GM21367 (cell line): ENCODE measurements at regions not wholly inside any gene's neighbourhood (a gene's known extent, or its start where the extent isn't known, plus 50 kb on each side); places are given as distances from the start of the nearest gene placed in this dataset.
"Not testable (repeated sequence)": the region's sequence is repeated elsewhere in the genome, so short reads cannot be mapped to it uniquely, and the experiment has no call there.

Source experiments
- ATAC-seq: cut with Tn5 transposase; IDR thresholded peaks from one replicate; pipeline ENCODE4 v1.9.1; 2021; ENCODE audit not compliant: unreplicated experiment

DNA sequence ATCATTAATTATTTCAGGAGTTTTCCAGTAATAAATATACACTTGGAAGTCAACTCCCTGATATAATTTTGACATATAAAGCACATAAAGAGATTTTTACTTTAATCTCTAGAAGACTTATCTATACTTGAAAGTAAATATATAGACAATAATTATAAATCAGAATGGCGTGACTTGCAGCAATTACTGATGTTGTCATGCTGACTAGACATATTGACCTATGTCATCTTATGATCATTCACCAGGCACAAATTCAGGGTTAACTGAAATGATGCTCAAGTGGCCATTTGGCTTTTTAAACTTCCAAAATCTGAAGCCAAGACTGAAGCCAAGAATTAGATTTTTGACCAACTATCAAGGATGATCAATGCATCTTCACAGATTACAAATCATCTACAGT is 192.2 kb downstream of the MCHR2 start:
- ATAC-seq = no peak

DNA sequence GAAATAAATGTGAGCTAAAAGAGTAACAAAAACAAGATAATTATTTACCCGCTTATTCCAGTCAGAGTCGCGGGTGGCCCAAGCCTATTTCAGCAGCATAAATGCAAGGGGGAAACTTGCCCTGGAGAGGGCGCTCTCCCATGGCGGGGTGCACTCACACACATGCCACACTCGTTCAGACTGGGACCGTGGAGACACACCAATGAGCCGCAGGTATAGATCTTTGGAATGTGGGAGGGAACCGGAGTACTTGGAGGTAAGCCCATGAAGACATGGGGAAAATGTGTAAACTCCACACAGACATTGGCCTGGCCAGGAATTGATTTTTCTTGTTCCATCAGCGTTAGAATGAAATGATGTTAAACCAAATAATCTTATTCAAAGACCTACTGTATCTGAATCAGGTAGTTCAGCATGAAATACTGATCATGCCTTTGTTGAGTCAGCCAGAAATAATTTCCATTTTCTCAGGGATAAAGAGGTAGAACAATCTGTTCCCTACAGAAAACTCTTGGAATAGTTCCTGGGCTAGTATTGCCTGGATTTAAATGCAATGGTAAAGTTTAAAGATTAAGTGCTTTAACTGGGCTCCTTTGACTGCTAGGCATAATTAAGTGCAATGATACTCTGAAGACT is 191.5 kb downstream of the MCHR2 start:
- no peak for ATAC-seq

DNA sequence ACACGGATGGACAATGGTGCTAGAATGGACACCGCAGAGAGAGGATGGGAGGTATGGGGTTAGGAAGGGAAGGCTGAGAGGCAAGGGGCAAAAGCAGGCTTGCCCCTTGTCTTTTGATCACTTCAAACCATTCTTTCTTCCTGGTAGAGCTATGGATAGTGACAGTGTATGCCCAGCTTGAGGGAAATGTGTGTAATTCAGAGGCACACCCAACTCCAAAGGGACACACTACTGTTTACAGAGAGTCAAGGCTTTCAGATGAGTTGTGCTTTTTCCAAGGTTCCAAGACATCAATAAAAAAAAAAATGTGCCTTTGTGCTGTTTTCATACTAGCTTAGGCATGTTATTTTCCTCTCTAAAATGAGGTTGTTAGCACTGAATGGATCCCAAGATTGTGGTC is 185.0 kb downstream of the MCHR2 start:
- no peak for ATAC-seq

DNA sequence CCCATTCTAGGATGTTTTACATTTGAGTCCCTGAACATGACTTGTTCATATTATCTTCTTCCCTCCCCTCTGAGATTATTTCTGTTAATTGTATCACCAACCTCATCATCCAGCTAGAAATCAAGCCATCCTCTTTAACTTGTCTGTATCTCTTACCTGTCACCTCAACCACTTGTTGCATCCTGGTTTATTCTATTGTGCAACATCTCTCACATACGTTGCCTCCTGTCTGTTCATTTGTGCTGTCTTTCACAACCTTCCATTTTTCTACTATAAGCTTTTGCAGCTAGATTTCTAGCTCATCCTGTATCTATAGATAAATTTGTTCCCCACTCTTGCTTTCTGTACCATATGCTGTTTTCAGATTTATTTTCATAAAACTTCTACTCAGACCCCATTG is 183.7 kb downstream of the MCHR2 start:
- no peak for ATAC-seq

DNA sequence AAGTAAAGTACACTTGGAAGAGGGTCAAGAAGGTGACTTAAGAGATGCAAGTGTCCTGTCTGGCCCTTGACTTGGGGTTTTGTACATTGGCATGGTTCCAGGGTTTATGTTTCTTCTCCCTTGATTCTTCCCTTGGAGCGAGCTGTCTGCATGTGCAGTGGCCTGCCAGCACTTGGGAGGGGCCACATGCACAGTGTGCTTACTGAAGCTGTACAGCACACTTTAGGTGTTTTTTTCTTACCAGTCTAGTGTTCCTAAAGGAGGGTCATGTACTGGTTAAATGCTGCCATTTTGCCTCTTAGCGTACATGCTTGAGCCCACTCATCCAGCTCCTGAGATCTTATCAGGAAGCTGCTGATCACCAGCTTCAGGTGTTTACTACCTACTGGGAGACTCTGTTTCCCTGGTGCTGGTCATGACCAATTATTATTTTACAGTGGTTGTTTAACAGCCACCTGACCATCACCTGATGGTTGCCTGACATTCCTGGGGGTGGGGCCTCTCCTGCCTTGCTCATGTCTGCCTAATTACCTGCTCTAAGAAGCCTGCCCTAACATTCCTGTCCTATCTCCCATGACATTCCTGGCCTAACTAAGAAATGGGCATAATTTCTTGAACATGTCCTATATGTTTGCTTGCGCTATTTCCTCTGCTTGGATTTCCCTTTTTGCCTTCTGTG is 182.9 kb downstream of the MCHR2 start:
- ATAC-seq = no peak

DNA sequence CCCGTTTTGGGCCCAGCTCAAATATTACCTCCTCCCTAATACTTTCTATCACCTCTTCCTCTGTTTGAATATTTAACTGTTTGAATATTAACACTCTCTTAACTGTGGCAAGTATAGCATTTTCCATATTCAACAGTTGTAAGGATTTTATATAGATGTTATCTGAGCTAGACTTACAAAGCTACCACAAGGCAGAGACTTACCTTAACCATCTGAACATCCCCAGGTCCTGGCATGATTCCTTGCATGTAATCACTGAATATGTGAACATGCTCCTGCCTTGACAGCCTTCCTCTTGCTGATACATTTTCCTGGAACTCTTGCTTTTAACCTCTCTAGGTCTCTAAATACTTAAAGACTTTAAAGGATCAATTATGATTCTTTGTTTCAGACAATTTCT is 182.4 kb downstream of the MCHR2 start:
- no peak for ATAC-seq

DNA sequence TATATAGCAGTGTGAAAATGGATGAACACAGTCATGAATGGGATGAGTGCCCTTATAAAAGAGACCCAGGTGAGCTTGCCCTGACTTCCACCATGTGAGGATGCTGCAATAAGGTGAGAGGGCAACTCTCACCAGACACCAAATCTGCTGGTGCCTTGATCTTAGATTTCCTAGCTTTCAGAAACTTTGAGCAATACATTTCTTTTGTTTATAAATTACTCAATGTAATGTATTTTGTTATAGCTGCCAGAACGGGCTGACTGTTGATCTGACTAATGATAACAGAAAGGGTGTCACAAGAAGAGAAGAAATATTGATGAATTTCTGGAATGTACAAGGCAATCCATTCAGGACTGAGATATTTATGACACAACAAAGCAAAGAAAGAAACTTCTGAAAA is 180.5 kb downstream of the MCHR2 start:
- no peak for ATAC-seq

DNA sequence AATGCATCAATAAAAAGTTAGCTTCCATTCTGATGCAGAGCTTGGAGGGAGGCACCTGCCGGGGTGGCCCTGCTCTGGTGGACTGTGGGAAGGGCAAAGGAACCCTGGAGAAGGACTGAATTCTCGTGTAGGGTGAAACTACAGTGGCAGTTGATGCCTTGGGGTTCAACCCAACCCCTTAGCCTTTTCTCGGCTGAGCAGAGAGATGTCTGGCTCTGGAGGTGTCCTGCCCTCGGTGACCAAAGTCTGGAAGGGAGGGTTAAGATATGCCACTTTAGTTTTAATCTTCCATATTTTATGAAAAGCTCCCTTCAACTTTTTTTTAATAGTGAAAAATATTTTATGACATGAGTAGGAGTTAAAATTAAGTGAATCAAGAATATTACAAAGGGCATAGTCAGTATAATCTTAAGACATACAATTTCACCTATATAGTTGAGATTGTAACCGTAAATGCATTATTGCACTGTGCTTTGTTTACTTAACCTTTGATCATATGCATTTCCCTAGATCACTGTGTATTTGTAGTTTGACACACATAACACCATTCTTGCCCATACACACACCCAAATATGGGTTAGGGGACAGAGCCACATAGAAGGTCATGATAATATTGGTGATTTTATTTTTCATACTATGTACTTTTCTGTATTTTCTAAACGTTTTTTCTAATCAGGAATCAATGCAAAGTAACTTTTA is 179.6 kb downstream of the MCHR2 start:
- no peak for ATAC-seq

DNA sequence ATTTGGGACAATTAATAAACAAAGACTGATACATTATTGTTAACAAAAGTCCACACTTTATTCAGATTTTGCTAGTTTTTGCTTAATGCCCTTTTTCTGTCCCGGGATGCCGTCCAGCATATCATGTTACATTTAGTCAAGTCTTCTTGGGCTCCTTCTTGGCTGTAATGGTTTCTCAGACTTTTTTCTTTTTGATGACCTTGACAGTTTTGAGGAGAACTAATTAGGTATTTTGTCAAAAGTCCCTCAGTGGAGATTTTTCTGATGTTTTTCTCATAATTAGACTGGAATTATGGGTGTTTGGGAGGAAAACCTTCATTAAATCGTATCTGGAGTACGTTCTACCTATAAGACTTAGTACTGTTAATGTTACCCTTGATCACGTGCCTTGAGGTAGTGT is 177.2 kb downstream of the MCHR2 start:
- no peak for ATAC-seq

DNA sequence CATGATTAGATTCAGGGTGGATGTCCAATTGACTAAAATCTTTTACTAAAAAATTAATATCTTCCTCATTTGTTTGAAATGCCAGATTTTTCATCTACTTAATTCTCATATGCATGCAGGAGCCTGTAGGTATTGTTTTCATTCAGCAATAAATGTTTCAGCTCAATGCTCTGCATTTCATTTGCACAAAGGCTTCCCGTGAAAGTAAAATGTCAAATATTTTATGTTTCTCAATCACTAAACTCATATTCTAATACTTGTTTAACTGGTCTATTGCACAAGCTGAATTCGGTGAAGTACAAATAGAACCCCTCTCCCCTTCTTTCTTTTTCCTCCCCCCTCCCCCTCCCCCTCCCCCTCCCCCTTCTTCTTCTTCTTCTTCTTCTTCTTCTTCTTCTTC is 175.9 kb downstream of the MCHR2 start:
- ATAC-seq = no peak

DNA sequence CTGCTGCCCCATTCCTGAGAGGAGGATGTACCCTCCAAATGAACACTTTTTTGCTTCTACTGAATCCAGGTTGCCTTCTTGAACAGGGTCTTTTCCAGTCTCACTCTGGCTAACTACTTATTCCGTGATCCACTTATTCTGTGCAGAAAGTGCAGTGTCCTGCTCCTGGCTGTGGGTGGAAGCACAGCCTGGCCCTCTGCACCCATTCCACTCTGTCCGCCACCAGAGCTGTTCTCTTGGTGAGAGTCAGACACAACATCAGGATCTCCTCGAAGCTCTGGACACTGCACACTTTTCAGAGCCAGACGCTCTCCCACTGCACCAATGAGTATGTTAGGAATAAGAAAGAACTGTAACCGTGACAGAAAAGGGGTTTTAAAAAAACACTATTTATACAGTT is 174.2 kb downstream of the MCHR2 start:
- ATAC-seq = no peak

DNA sequence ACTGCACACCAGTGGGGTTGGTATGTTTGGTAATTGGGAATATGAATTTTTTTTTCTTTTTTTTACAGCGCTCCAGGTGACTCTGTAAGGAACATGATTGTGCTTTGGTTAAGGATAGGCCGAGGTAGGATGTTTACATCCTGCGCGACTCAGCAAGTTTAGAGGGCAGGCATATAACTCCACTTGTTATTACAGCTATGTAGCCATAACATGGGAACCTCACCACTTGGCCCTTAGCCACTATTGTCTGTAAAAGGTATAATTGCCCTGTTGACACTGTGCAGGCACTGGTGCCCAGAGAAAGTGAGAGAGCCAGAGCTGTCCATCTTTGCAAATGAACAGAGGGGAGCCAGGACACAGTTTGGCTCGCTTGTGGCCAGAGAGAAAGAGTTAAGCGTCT is 172.9 kb downstream of the MCHR2 start:
- ATAC-seq = no peak

DNA sequence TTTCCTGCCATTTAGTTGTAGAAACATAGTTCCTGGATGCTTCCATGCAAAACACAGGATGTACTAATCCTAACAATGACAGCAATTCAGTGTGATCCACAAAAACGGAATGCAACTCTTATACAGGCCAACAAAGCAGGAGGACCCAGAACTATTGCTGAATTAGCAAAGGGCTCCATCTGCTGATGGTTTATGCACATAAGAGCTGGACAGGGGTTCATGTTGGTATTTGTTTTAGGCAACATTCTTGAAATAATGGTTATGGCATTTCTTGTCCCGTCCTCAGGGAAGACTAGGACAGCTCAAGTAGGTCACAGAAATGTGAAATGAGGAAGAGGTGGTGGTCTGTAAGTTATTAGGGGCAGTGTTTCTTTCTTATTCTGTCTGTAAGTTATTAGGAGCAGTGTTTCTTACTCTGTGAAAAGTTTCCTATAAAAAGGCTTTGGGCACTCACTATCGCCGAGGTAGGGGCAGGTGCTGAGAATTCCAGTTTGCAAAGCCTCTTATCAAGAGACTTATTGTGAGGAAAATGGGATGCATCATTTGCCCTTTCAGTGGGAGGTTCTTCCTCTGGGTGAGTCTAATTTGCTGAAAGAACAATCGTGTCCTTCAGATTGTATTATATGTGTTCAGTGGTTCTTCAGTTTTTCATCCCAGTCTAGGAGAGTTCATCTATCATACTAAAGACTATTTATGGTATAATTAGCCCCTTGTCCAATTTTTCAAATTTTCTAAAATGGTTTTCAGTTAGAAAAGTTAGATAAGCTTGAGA is 171.1 kb downstream of the MCHR2 start:
- ATAC-seq = peak; percentile 91

DNA sequence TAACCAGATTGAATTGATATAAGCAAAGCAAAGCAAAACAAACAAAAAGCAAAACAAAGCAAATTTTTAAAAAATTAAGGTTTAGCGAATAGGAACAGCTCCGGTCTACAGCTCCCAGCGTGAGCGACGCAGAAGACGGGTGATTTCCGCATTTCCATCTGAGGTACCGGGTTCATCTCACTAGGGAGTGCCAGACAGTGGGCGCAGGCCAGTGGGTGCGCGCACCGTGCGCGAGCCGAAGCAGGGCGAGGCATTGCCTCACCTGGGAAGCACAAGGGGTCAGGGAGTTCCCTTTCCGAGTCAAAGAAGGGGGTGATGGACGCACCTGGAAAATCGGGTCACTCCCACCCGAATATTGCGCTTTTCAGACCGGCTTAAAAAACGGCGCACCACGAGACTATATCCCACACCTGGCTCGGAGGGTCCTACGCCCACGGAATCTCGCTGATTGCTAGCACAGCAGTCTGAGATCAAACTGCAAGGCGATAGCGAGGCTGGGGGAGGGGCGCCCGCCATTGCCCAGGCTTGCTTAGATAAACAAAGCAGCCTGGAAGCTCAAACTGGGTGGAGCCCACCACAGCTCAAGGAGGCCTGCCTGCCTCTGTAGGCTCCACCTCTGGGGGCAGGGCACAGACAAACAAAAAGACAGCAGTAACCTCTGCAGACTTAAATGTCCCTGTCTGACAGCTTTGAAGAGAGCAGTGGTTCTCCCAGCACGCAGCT is 170.3 kb downstream of the MCHR2 start:
- ATAC-seq = not testable (repeated sequence)

DNA sequence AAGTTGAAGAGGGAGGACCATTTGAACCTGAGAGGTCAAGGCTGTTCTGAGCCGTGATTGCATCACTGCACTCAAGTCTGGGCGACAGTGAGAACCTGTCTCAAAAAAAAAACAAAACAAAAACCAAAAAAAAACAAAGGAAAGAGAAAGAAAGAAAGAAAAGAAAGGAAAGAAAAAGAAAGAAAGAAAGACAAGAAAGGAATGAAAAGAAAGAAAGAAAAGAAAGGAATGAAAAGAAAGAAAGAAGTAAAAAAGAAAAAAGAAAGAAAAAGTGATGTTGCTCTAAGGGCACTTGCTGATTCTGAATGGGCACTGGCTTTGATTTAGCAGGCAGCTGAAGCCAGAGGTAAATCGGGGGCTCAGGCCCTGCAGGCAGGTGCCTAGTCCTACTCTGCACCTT is 161.0 kb downstream of the MCHR2 start:
- no peak for ATAC-seq

DNA sequence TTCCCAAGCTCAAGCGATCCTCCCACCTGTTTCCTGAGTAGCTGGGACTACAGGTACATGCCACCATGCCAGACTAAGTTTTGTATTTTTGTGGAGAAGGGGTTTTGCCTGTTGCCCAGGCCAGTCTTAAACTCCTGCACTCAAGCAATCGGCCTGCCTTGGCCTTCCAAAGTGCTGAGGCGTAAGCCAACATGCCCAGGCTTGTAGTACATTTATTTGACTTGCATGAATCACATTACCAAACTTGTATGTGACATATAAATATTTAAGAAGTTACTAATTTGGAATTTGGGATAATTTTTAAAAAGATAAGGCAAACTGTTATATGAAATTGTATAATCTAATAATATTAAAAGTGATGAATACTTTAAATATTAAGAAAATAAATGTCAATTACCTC is 157.6 kb downstream of the MCHR2 start:
- ATAC-seq = no peak

DNA sequence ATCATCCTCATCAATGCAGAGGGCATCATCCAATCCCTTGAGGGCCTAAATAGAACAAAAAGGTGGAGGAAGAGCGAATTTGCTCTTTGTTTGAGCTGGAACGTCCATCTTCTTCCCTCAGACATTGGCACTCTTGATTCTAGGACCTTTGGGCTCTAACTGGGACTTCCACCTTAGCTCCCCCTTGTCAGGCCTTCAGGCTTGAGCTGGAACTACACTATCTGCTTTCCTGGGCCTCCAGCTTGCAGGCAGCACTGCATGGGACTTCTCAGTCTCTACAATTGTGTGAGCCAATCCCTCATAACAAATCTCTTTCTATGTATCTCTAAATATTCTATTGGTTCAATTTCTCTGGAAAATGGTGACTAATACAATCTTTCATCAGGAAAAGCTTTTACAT is 155.4 kb downstream of the MCHR2 start:
- no peak for ATAC-seq

DNA sequence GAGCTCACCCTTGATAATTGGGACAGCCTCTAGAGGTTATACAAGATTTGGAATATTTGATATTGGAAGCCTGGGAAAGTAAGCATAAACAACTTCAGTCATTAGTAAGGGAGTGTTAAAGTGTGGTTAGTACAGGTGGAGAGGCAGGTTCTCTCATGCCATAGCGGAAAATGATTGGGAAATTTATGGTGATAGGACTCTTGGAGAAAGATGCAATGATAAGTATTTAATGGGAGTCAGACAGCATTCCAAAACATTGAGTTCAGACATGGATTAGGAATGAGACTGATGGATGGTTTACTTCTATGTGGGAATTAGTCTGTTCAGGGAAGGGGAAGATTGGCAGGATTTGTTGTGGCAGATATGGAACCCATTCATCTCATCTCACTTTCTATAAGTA is 152.7 kb downstream of the MCHR2 start:
- no peak for ATAC-seq

DNA sequence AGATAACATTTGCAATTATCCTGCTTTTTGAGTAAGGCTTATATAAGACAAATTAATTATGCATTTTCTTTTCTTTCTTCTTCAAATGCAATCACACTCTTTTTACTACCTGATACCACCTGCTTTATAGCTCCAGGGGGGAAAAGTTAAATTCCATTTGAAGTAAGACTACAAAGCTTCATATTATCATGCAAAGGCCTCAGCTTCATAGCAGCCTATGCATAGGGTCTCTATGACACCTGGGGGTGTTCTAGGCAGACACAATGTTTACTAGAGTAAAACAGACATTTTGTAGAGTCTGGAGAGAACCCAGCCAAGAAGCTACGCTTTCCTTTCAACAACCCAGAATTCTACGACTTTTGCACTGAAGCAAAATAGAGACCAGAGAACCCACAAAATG is 148.0 kb downstream of the MCHR2 start:
- ATAC-seq = no peak

DNA sequence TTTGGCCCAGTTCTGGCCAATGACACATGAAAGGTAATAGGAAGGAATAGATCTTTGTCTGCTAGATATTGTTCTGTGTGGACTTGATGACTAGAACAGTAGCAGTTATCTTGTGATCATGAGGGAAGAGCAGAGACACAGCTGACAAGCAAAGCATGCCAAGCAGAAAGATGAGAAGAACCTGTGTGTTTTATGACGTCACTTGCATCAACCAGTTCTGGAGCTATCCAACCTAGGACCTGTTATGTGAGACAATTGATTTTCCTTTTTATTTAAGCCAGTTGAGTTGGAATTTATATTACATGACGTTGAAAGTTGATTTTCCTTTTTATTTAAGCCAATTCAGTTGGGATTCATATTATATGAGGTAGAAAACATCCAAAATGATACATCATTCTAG is 143.2 kb downstream of the MCHR2 start:
- no peak for ATAC-seq

DNA sequence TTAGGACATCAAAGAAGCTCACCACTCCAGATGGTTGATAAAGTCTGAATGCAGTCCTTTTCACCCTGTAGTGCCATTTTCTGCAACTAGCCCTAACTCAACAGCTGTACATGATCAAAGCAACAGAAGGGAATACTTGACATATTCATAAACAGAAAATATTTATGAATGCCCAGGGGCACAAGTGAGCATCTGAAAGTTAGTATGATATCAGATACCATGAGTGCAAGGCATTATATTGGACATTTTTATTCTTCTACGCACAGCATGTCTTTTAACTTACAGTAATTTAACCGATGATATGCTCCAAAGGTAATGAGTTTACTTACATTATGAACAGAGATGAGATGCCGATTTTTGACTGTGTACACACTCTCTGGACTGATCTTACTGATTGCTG is 142.0 kb downstream of the MCHR2 start:
- ATAC-seq = no peak
